ENCODE measurements at regions not wholly inside any gene's neighbourhood (a gene's known extent, or its start where the extent isn't known, plus 50 kb on each side); places are given as distances from the start of the nearest gene placed in this dataset.
"Not testable (repeated sequence)": the region's sequence is repeated elsewhere in the genome, so short reads cannot be mapped to it uniquely, and the experiment has no call there.

GRCh38 chr21:27550287-27550686, 583.4 kb upstream of the ADAMTS5 start:
- H3K9me3 ChIP-seq, result no peaks in the 10 kb centered on the region
- no peak for DNase-seq
- no peaks in the 10 kb centered on the region for H3K36me3 ChIP-seq
- TF ChIP-seq CTCF (IDR thresholded peaks at IDR 0.05) (no peak), POLR2A (IDR thresholded peaks at IDR 0.05) (no peak)
- H3K4me3 ChIP-seq, result no peak overlapping the region
- no peaks in the 10 kb centered on the region for H3K4me1 ChIP-seq
- no peak overlapping the region for H3K27ac ChIP-seq
- H3K27me3 ChIP-seq, result no peaks in the 10 kb centered on the region

GRCh38 chr21:27548486-27548885, 581.6 kb upstream of the ADAMTS5 start:
- TF ChIP-seq POLR2A (IDR thresholded peaks at IDR 0.05) (no peak), CTCF (IDR thresholded peaks at IDR 0.05) (no peak)
- H3K4me3 ChIP-seq, result no peak overlapping the region
- DNase-seq, result no peak
- H3K4me1 ChIP-seq, result no peaks in the 10 kb centered on the region
- no peaks in the 10 kb centered on the region for H3K27me3 ChIP-seq
- H3K36me3 ChIP-seq, result no peaks in the 10 kb centered on the region
- no peak overlapping the region for H3K27ac ChIP-seq
- H3K9me3 ChIP-seq, result no peaks in the 10 kb centered on the region

- TF ChIP-seq CTCF (IDR thresholded peaks at IDR 0.05) (no peak), POLR2A (IDR thresholded peaks at IDR 0.05) (no peak)
These were observed 579.0 kb upstream of the ADAMTS5 start for GRCh38 chr21:27545754-27546349.

GRCh38 chr21:27542126-27542525, 575.2 kb upstream of the ADAMTS5 start:
- H3K27me3 ChIP-seq, H3K9me3 ChIP-seq, H3K27ac ChIP-seq, DNase-seq, H3K4me3 ChIP-seq, H3K4me1 ChIP-seq, H3K36me3 ChIP-seq: not testable (repeated sequence)

More at GRCh38 chr21:27545754-27546349, 579.0 kb upstream of the ADAMTS5 start:
- Histone ChIP-seq H3K27ac (no peak overlapping the region), H3K36me3 (no peaks in the 10 kb centered on the region), H3K4me1 (no peaks in the 10 kb centered on the region), H3K9me3 (no peaks in the 10 kb centered on the region), H3K27me3 (no peaks in the 10 kb centered on the region), H3K4me3 (no peak overlapping the region)
- no peak for DNase-seq

- Histone ChIP-seq H3K27me3 (no peaks in the 10 kb centered on the region), H3K9me3 (no peaks in the 10 kb centered on the region), H3K4me3 (no peak overlapping the region), H3K27ac (no peak overlapping the region), H3K36me3 (no peaks in the 10 kb centered on the region), H3K4me1 (no peaks in the 10 kb centered on the region)
- DNase-seq, result no peak
- no peak for TF ChIP-seq POLR2A (IDR thresholded peaks at IDR 0.05)
- no peak for TF ChIP-seq CTCF (IDR thresholded peaks at IDR 0.05)
These were observed 569.4 kb upstream of the ADAMTS5 start for GRCh38 chr21:27536319-27536718.

DNA sequence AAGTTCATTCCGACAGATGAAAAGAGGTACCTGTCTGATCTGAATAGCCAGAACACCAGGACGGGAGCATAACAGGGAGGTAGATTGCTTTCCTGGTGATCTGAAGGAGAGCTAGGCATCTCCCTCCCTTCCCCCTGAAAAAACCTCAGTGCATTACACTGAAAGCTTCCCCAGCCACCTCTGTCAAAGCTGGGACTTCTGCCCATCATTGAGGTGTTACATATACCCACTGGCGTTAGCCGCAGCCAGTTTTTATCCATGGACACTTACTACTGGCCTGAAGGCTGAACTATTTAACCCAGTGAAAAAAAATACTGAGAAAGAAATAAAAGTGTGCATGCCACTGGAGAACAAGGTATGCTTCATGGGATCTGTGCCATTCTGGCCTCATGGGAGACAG, 568.3 kb upstream of the ADAMTS5 start:
- Histone ChIP-seq H3K27ac (no peak overlapping the region), H3K4me1 (no peaks in the 10 kb centered on the region), H3K9me3 (no peaks in the 10 kb centered on the region), H3K4me3 (no peak overlapping the region), H3K36me3 (no peaks in the 10 kb centered on the region), H3K27me3 (no peaks in the 10 kb centered on the region)
- no peak for DNase-seq
- TF ChIP-seq POLR2A (IDR thresholded peaks at IDR 0.05), result no peak
- TF ChIP-seq CTCF (IDR thresholded peaks at IDR 0.05), result no peak
